ENCODE measurements at regions not wholly inside any gene's neighbourhood (a gene's known extent, or its start where the extent isn't known, plus 50 kb on each side); places are given as distances from the start of the nearest gene placed in this dataset.

GRCh38 chr1:100597784-100598183, 59.8 kb downstream of the GPR88 start:
- TF ChIP-seq POLR2A (IDR thresholded peaks at IDR 0.05; ENCODE audit: low read depth, low read length) (no peak), TAF1 (IDR thresholded peaks at IDR 0.05; ENCODE audit: borderline replicate concordance, low read depth, low read length) (no peak)
